Ramos (cell line): ENCODE measurements at regions not wholly inside any gene's neighbourhood (a gene's known extent, or its start where the extent isn't known, plus 50 kb on each side); places are given as distances from the start of the nearest gene placed in this dataset.
"Not testable (repeated sequence)": the region's sequence is repeated elsewhere in the genome, so short reads cannot be mapped to it uniquely, and the experiment has no call there.

Experiments
- in situ Hi-C: fragments of 300-500 bp; cut with MboI; formaldehyde crosslinking; loops from one replicate; pipeline ENCODE4 v1.14.3; 2022; ENCODE audit warnings: low sequenced_read_pairs; ENCODE audit not compliant: unreplicated experiment

DNA sequence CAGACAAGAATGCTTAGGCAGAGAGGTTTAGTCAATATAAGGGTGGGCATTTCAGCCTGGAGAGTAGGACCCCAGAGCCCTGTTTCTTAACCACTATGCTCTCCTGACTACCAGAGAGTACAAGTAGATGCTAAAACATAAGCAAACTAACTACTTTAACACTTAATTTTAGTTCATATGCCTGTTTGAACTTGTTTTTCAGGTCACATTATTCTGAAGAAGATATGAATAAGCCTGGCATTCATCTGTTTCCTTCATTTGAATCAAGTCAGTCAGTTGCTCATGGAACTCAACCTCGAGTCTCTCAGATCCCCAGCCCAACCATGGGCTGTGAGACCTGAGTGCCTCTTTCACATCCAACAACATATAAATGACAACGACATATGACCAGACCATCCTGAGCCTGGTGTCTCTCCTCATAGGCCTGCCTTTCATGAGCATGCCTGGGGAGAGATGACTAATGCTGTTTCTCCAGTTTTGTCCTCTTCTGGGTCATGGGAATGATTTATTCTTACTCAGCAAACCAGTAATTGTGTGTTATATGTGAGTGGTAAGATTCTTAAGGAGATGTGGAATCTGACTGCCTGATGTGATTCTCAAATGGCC lies 251.1 kb upstream of the BTG1 start:
- in situ Hi-C loops: no loop called here

DNA sequence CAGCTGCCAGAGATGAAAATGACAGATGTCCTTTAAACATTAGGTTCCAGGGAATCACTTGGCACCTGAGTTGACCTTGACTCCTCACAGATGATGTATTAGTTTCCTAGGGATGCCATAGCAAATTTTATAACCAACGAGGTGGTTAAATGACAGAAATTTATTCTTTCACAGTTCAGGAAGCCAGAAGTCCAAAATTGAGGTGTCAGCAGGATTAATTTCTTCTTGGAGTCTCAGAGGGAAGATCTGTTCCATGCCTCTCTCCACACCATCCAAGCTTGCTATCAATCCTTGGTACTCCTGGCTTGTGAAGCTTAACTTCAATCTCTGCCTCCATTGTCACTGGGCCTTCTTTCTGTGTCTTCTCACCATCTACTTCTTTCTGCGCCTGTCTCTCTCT lies 249.7 kb upstream of the BTG1 start:
- in situ Hi-C loops: no loop called here

DNA sequence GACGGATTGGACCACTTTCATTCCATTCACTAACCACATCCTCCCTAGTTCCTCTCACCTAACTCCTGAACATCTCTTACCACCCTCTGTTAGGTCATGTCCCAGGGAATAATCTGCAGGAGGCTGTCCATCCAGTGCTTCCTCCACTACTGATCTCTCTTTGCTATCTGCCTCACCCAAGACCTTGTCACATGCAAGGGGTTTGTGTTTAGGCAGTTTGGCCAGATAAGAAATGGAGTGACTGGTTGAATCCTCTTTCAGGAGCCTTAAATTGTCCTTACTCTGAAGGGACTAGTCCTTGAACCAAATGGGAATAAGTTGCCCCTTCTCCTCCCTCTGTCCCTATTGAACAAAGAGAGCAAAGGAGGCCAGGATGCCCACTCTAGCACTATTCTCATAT lies 249.2 kb upstream of the BTG1 start:
- in situ Hi-C loops: no loop called here

DNA sequence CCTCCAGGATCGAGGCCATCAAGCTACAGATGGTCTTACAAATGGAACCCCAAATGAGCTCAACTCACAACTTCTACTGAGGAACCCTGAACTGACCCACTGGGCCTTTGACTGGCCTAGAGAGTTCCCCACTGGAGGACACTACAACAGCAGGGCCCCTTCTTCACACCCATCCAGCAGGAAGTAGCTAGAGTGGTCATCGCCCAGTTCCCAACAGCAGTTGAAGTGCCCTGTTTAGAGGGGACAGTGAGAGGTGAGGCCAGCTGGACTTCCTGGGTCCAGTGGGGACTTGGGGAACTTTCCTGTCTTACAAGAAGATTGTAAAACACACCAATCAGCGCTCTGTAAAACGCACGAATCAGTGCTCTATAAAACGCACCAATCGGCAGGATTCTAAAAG lies 247.9 kb upstream of the BTG1 start:
- in situ Hi-C loops: no loop called here

DNA sequence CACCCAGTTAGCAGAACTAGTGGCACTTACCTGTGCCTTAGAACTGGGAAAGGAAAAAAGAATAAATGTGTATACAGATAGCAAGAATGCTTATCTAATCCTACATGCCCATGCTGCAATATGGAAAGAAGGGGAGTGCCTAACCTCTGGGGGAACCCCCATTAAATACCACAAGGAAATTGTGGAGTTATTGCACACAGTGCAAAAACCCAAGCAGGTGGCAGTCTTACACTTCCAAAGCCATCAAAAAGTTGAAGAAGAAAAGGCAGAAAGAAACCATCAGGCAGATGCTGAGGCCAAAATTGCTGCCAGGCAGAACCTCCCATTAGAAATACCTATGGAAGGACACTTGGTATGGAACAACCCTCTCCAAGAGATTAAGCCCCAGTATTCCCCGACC lies 246.1 kb upstream of the BTG1 start:
- in situ Hi-C loops: not testable (repeated sequence)

DNA sequence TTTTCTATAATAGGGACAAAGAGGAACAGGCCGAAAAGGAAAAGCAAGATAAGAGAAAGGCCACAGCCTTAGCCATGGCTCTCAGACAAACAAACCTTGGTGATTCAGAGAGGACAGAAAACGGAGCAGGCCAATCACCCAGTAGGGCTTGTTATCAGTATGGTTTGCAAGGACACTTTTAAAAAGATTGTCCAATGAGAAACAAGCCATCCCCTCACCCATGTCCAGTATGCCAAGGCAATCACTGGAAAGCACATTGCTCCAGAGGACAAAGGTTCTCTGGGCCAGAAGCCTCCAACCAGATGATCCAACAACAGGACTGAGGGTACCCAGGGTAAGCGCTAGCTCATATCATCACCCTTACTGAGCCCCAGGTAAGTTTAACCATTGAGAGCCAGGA lies 243.8 kb upstream of the BTG1 start:
- in situ Hi-C loops: no loop called here

DNA sequence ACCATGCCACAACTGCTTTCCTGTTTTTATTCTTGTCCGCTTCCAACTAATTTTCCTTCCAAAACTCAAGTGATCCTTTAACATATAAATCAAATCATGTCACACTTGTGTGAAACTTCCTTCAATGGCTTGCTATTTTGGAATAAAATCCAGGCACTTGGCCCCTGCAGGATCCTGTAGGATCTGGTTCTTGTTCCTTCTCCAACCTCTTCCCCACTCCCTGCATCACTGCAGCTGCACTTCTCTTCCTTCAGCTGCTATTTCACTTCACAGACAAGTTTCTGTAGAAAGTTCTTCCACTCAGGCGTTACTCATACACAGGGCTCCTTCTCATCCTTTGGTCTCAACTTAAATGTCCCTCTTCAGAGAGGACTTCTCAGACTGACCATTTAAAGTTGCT lies 239.7 kb upstream of the BTG1 start:
- in situ Hi-C loops: no loop called here

DNA sequence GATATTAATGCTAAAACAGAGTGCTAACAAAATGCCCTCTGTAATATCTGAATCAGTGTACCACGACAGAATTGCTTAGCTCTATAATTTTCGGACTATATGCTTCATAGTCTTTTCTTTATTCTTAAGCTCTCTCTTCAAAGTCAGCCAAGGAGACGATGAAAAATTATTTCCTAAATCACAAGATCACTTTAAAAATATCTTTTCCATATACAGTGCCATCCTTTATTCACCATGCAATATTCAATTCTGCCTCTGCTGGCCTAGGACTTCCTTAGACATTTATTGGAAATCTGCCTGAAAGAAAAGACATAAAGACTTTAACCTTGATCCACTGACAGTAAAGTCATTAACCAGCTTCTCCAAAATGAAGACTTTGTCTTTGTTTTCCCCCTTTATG lies 238.9 kb upstream of the BTG1 start:
- in situ Hi-C loops: no loop called here

DNA sequence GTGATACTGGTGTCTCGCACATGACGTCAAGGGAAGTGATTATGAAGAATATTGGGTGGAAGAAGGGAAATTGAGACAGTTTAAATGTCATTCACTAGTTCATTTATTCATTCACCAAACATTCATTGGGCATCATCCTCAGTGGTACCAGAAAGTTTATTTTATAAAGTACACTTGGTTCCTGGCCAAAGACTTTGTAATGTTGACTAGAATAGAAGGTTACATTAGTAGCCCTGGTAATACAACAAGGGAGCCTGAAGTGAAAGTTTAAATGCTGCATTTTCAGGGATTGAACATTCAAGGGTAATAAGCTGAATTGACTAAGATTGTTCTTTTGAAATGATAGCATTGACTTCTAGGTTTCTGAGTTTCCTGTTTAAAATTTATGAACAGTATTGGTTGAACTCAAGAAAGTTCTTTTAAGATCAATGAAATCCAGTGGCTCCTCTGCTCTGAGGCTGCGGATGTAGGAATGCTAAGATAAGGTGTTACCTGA lies 236.8 kb upstream of the BTG1 start:
- in situ Hi-C loops: no loop called here

DNA sequence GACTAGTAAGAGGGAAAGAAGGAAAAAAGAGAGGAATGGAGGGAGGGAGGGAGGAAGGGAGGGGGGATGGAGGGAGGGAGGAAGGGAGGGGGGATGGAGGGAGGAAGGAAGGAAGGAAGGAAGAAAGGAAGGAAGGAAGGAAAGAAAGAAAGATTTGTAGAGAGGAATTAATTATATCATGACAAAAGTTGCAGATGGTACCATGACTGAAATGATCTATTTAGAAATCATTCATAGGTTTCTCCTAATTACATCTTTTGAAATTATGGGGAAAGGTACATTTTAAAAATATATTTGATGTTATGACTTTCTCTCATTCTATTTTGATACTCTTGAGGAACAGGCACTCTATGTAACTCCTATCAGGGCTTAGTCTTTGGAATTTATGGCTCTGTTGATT lies 236.2 kb upstream of the BTG1 start:
- in situ Hi-C loops: no loop called here

DNA sequence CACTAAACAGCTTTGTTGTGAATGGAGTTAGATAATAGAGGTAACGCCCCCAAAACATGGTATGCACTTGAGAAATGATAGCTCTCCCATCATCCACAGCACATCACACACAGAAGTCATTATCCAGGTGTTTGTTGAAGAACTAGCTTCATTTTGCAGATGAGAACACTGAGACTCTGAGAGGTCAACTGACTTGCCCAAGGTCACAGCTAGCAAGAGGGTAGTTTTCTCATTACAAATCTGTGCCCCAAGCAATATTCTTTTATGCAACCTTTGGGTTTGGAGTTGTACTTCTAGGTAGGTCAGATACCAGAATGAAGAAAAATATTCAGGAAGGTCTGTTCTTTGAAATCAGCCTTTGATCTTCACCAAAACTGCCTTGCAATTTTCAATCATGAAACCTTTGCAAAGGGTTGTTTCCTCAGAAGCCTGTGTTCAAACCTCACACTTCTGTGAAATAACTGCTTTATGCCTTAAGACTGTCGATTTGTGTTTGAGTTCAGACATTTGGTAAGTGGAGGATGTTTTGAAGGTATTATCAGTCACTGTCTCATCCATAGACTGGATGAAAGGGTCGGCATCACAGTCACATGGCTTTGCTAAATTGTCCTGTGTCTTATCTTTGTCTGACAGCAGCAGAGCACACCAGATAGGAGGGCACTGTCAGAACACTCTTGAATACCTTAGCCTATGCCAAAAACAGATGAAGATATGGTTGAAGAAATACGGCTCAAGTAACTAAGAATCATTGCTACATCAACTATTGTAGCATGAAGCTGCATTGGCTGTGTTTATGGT lies 233.2 kb upstream of the BTG1 start:
- in situ Hi-C loops: no loop called here

DNA sequence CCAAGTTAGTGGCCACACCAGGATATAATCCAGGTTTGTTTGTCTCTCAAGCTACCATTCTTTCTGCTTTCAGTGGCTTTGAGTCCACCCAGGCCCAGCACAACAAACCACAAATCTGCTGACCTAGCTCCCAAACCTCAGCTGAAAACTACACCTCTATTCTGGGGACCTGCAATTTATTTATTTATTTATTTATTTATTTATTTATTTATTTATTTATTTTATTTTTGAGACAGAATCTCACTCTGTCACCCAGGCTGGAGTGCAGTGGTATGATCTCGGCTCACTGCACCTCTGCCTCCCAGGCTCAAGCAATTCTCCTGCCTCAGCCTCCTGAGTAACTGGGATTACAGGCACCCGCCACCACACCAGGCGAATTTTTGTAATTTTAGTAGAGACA lies 229.9 kb upstream of the BTG1 start:
- in situ Hi-C loops: not testable (repeated sequence)

DNA sequence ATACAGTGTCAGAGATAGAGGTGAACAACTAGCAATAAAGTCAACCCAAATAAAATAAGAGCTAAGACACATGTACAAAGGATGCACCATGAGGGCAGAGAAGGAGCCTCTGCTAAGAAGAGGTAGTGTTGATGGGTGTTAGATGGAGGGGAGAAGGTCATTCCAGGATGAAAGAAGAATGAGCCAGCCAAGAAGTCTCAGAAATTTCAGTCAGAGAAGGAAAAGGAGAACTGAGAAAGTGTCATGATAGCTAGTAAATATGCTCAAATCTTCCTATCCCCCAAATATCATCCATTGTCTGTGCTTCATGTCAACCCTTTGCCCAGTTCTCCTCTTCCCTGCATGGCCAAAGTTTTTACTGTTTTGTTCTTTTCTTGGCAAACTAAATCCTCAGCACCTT lies 225.2 kb upstream of the BTG1 start:
- in situ Hi-C loops: no loop called here

DNA sequence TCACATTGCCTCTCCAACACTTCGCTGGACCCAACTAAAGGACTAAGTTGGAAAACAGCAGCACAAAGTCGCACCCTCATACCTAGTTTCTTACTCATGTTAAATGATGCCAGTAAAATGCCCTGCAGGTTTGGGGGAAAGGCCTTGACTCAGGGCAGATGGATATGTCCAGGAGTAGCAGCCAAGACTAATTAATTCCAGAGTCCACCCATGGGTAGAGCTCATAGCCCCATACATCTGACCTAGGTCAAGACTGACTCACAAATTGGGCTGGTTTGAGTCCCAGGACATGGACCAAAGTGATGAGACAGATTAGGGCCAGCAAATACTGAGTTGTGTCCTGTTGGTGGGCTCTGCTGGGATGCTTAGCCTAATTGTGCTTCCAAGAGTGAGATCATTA lies 224.0 kb upstream of the BTG1 start:
- in situ Hi-C loops: loop anchor here (10.0 kb wide), 1 partner anchor 95 kb away; no protein-coding TSS in a partner anchor

DNA sequence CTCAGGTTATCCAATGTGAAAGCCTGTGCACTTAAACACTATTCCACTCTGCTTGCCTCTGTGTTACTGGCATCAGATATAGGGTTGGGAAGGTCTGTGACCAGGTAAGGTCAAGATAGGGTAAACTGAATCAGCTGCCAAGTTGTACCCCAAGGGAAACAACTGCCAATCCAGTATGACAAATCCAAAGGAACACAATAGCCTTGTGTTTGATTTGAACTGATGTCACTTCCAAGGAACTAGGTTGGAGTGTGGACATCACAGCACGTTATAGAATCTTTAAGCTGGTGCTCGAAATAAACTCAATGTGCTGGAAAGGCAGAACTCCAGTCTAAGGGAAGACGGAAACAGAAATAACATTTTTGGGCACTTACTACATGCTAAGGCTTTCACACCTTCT lies 223.4 kb upstream of the BTG1 start:
- in situ Hi-C loops: loop anchor here (10.0 kb wide), 1 partner anchor 96 kb away; no protein-coding TSS in a partner anchor

DNA sequence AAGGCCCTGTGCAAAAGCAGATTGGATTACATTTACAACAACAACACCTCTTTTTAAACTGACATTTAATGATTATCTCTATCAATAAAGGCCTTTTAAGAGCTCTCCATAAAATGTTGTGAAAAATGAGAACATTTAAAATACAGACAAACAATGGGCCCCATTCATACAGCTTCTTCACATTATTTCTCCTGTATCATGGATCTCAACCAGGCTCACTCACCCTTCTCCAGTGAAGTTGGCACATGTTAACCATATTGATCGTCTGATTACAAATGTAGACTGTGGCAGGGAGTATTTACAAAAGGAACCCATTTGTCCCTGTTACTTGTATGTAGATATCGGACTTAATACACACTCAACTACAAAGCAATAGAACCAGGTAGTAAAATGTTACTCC lies 220.2 kb upstream of the BTG1 start:
- in situ Hi-C loops: loop anchor here (10.0 kb wide), 1 partner anchor 99 kb away; no protein-coding TSS in a partner anchor

DNA sequence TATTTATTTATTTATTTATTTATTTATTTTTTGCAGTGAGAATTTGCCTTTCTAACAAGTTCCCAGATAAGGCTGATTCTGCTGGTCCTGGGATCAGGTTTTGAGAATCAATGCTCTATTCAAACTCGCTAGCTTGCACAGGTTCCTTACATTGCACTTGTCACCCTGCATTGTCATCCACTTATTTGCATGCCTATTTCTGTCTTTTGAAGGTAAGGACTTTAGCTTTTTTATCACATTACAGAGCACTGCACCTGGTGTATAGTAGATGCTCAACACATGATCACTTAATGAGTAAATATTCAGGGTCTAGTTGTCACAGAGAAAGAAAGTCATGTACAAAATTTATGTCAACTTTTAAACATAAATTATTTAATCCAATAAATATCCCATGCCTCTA lies 219.7 kb upstream of the BTG1 start:
- in situ Hi-C loops: loop anchor here (10.0 kb wide), 1 partner anchor 99 kb away; no protein-coding TSS in a partner anchor

DNA sequence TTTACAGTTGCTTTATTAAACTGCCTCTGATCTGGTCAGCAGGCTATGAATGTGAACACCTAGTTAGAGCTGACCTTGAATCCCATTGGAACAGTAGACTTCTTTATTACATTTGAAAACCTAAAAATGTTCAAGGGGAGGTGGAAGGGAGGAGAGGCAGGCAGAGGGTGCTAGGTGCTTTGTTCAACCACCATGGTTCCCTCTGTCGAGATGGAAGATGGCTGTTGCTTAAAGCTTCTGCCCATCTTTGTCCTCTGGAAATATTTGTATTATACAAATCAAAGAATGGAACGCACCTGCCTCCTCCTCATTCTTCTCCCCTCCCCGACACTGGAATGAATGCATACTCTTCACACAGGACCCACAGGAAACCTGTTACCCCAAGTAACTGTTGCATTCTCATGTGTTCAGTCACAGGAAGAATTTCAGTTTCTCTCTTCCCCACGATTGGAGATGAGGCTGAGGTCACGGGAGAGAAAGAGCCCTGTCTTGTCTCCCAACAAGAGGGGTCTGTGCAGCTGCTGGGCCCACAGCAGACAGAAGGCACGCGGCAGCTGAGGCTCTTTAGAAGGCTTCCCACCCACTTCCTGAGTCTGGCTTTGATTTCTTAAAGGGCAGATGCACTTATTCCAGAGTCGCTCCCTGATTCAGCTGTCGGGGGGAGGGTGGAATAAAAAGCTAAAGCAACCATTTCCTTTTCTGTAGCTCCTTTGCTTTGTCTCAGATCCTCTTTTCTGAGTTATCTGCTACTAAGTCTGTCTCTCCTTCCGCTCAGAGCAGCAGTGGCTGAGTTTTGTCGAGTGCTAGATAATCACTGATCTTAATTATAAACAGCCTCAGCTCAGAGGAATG lies 217.9 kb upstream of the BTG1 start:
- in situ Hi-C loops: loop anchor here (10.0 kb wide), 1 partner anchor 101 kb away; no protein-coding TSS in a partner anchor

DNA sequence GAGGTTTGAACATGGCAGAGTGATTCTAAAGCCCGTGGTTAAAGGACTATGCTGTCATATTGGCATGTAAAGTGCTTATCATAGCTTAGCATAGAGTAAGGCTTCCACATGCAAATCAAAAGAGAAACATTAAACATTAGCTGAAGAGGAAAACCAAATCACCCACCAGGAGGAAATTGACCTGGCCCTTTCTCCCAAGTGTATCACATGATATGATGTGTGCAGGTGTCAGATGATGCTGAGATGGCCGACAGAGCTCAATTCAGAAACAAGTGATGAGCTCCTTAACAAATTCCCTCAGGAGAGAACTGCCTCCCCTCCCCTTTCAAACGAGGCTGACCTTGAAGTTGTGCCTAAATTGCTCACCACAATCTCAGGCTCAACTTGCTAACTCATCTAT lies 217.1 kb upstream of the BTG1 start:
- in situ Hi-C loops: loop anchor here (10.0 kb wide), 1 partner anchor 102 kb away; no protein-coding TSS in a partner anchor

DNA sequence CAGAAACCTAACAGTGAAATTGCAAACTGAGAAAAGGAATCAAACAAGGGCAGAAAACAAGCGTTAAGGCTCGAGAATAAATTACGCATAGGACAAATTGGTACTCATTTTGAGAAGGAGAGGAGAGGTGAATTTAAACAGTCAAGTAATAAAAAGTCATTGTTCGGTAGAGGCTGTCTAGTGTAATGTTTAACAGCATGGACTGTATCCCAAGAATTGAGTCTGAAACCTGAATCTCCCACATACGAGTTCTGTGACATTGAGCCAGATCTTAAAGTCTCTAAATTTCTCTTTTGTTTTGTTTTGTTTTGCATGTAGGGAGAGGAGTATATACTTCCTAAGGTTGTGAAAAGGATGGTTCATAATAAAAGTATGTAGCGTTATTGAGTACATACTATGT lies 216.5 kb upstream of the BTG1 start:
- in situ Hi-C loops: loop anchor here (10.0 kb wide), 1 partner anchor 103 kb away; no protein-coding TSS in a partner anchor
